NCI-H2196 treated with DMSO at 0.1 percent for 48 hours (cell line): ENCODE measurements at regions not wholly inside any gene's neighbourhood (a gene's known extent, or its start where the extent isn't known, plus 50 kb on each side); places are given as distances from the start of the nearest gene placed in this dataset.
"Not testable (repeated sequence)": the region's sequence is repeated elsewhere in the genome, so short reads cannot be mapped to it uniquely, and the experiment has no call there.

Source experiments
- DNase-seq: peaks from one replicate; lab custom pipeline; 2025; ENCODE audit not compliant: unreplicated experiment; lab: John Stamatoyannopoulos, UW

- DNase-seq: no peak
Measured at GRCh38 chr14:45721472-45721871, 468.5 kb upstream of the MIS18BP1 start.

- no peak for DNase-seq
Measured at GRCh38 chr14:45716572-45716971, 463.6 kb upstream of the MIS18BP1 start.

- DNase-seq: no peak
Measured at GRCh38 chr14:45715946-45716345, 462.9 kb upstream of the MIS18BP1 start.

GRCh38 chr14:45709541-45709940 is 456.5 kb upstream of the MIS18BP1 start:
- DNase-seq: no peak

GRCh38 chr14:45705940-45706534 is 453.0 kb upstream of the MIS18BP1 start:
- no peak for DNase-seq

- DNase-seq: no peak
Measured at GRCh38 chr14:45699471-45699870, 446.5 kb upstream of the MIS18BP1 start.

GRCh38 chr14:45698462-45699134 is 445.6 kb upstream of the MIS18BP1 start:
- no peak for DNase-seq

- no peak for DNase-seq
Measured at GRCh38 chr14:45686771-45687170, 433.8 kb upstream of the MIS18BP1 start.

- DNase-seq: no peak
Measured at GRCh38 chr14:45680531-45680930, 427.5 kb upstream of the MIS18BP1 start.

GRCh38 chr14:45679853-45680252 is 426.9 kb upstream of the MIS18BP1 start:
- no peak for DNase-seq

GRCh38 chr14:45678163-45678562 is 425.2 kb upstream of the MIS18BP1 start:
- no peak for DNase-seq

GRCh38 chr14:45673420-45673819 is 420.4 kb upstream of the MIS18BP1 start:
- no peak for DNase-seq

- DNase-seq: no peak
Measured at GRCh38 chr14:45664668-45665356, 411.8 kb upstream of the MIS18BP1 start.

GRCh38 chr14:45658917-45659299 is 405.9 kb upstream of the MIS18BP1 start:
- no peak for DNase-seq

GRCh38 chr14:45658226-45658916 is 405.4 kb upstream of the MIS18BP1 start:
- no peak for DNase-seq

- DNase-seq: no peak
Measured at GRCh38 chr14:45651890-45652289, 398.9 kb upstream of the MIS18BP1 start.

- DNase-seq: no peak
Measured at GRCh38 chr14:45650754-45651153, 397.8 kb upstream of the MIS18BP1 start.

- DNase-seq: no peak
Measured at GRCh38 chr14:45649051-45649450, 396.0 kb upstream of the MIS18BP1 start.

GRCh38 chr14:45641541-45641940 is 388.5 kb upstream of the MIS18BP1 start:
- no peak for DNase-seq

GRCh38 chr14:45634651-45635441 is 381.8 kb upstream of the MIS18BP1 start:
- DNase-seq: not testable (repeated sequence)
